Suprapubic skin (tissue), 4 donors: ENCODE measurements at regions not wholly inside any gene's neighbourhood (a gene's known extent, or its start where the extent isn't known, plus 50 kb on each side); places are given as distances from the start of the nearest gene placed in this dataset.

Source experiments
- DNase-seq, 2 donors: peaks; one replicate each; pipeline ENCODE4 v3.0.0-alpha.2; 2019; ENCODE audit warnings: low spot score in 2 of 2
- H3K27ac ChIP-seq: fragments of 200-600 bp; sonication (generic); one replicate; pipeline ENCODE4 v1.5.1; 2019
- H3K27me3 ChIP-seq: fragments of 200-600 bp; sonication (generic); one replicate; pipeline ENCODE4 v1.5.1; 2019
- H3K36me3 ChIP-seq: fragments of 200-600 bp; sonication (generic); one replicate; pipeline ENCODE4 v1.5.1; 2019
- H3K4me1 ChIP-seq: fragments of 200-600 bp; sonication (generic); one replicate; pipeline ENCODE4 v1.5.1; 2019
- H3K4me3 ChIP-seq: fragments of 200-600 bp; sonication (generic); one replicate; pipeline ENCODE4 v1.5.1; 2019; ENCODE audit warnings: mild to moderate bottlenecking
- H3K9me3 ChIP-seq: fragments of 200-600 bp; sonication (generic); one replicate; pipeline ENCODE4 v1.5.1; 2019
- EP300 ChIP-seq: sonication (generic); formaldehyde crosslinking; IDR thresholded peaks from one replicate; pipeline ENCODE4 v1.6.1; 2017; ENCODE audit warnings: antibody characterized with exemption
- POLR2A ChIP-seq, 2 donors: fragments of 450-650 bp; IDR thresholded peaks; one replicate each; pipeline ENCODE4 v1.6.1; 2017; ENCODE audit warnings: antibody characterized with exemption in 2 of 2, mild to moderate bottlenecking in 2 of 2, moderate library complexity in 2 of 2
- POLR2AphosphoS5 ChIP-seq, 3 donors: sonication (generic); formaldehyde crosslinking; IDR thresholded peaks; one replicate each; pipeline ENCODE4 v1.6.1; 2017; ENCODE audit warnings: antibody characterized with exemption in 3 of 3
- WGBS: methylation state at CpG from one replicate; pipeline ENCODE4 v1.1.5; 2018; 5-methylcytosine and 5-hydroxymethylcytosine counted together
- TF ChIP-seq, protein P1 (sequence below), 2 donors: fragments of 200-600 bp in 1 of 2; fragments of 450-650 bp in 1 of 2; sonication (generic) in 1 of 2; IDR thresholded peaks; one replicate each; pipeline ENCODE4 v1.5.1; 2016 to 2019; ENCODE audit warnings: antibody characterized with exemption in 2 of 2, mild to moderate bottlenecking in 1 of 2, moderate library complexity in 1 of 2

GRCh38 chr1:68551459-68551858 lies 54.6 kb upstream of the DEPDC1 start:
- Histone ChIP-seq H3K4me1 (no peaks in the 10 kb centered on the region), H3K27ac (no peak overlapping the region)
- TF ChIP-seq EP300 (no peak), POLR2AphosphoS5 (IDR thresholded peaks at IDR 0.05) (no peak), POLR2A (IDR thresholded peaks at IDR 0.05) (no peak)
- TF ChIP-seq, protein P1, sequence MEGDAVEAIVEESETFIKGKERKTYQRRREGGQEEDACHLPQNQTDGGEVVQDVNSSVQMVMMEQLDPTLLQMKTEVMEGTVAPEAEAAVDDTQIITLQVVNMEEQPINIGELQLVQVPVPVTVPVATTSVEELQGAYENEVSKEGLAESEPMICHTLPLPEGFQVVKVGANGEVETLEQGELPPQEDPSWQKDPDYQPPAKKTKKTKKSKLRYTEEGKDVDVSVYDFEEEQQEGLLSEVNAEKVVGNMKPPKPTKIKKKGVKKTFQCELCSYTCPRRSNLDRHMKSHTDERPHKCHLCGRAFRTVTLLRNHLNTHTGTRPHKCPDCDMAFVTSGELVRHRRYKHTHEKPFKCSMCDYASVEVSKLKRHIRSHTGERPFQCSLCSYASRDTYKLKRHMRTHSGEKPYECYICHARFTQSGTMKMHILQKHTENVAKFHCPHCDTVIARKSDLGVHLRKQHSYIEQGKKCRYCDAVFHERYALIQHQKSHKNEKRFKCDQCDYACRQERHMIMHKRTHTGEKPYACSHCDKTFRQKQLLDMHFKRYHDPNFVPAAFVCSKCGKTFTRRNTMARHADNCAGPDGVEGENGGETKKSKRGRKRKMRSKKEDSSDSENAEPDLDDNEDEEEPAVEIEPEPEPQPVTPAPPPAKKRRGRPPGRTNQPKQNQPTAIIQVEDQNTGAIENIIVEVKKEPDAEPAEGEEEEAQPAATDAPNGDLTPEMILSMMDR (IDR thresholded peaks at IDR 0.05) = no peak

DNA sequence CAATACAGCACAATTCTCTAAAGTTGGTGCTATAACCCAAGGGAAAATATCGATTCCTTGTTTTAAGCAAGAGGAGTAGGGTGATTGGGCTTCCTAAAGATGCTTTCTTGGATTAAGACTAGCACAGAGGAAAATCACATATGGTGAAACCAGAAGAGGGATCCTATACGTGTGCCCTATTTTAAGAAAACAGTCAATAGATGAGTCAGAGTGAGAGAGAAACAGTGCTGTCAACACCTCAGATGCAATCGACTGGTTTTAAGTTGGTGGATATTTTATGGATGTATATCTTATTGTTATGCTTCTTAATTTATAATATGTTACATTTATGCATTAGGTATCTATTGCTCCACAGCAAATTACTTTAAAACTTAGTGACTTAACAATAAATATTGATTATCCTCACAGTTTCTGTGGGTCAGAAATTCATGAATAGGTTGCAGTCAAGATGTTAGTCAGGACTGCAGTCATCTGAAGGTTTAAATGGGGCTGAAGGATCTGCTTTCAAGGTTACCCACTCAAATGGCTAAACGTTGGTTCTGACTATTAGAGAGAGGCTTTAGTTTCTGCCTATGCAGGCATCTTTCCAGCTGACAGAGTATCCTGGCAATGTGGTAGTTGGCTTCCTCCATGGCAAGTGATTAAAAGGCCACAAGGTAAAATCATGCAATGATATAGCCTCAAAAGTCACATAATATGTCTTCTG lies 61.6 kb upstream of the DEPDC1 start:
- no peaks in the 10 kb centered on the region for H3K4me1 ChIP-seq
- DNase-seq = no peak
- 53% methylated on average over 4 of the region's 4 CpGs for WGBS
- TF ChIP-seq, protein P1 (IDR thresholded peaks at IDR 0.05) = no peak
- TF ChIP-seq POLR2A (IDR thresholded peaks at IDR 0.05) (no peak), POLR2AphosphoS5 (IDR thresholded peaks at IDR 0.05) (no peak), EP300 (no peak)
- no peak overlapping the region for H3K27ac ChIP-seq
- no peak overlapping the region for H3K4me3 ChIP-seq
- no peaks in the 10 kb centered on the region for H3K9me3 ChIP-seq
- H3K36me3 ChIP-seq = no peaks in the 10 kb centered on the region
- no peaks in the 10 kb centered on the region for H3K27me3 ChIP-seq

More at GRCh38 chr1:68551459-68551858, 54.6 kb upstream of the DEPDC1 start:
- Histone ChIP-seq H3K4me3 (no peak overlapping the region), H3K9me3 (no peaks in the 10 kb centered on the region), H3K36me3 (no peaks in the 10 kb centered on the region), H3K27me3 (no peaks in the 10 kb centered on the region)
- DNase-seq = no peak

DNA sequence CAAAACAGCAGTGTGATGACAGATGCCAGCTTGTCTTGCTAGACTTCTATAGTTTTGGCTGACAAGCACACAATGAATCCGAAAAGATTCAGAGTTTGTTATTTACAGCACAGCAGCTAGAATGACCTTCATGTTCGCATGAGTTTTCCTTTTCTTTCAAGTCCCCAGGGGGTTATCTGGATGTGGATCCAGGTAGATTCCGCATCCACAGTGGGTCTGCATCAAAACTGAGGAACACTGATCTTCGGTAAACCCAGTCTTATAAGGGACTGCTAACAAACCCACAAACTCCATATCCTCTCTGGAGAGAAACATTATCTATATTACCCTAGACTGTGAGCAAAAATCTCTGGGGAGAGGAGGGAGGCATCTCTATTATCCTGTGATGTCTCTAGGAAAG lies 69.0 kb upstream of the DEPDC1 start:
- H3K27me3 ChIP-seq = no peaks in the 10 kb centered on the region
- H3K27ac ChIP-seq = no peak overlapping the region
- H3K4me1 ChIP-seq = no peaks in the 10 kb centered on the region
- 82% methylated on average over 4 of the region's 4 CpGs for WGBS
- no peaks in the 10 kb centered on the region for H3K36me3 ChIP-seq
- H3K9me3 ChIP-seq = no peaks in the 10 kb centered on the region
- no peak for DNase-seq
- no peak overlapping the region for H3K4me3 ChIP-seq
- no peak for TF ChIP-seq EP300
- TF ChIP-seq POLR2AphosphoS5 (IDR thresholded peaks at IDR 0.05) = no peak
- no peak for TF ChIP-seq POLR2A (IDR thresholded peaks at IDR 0.05)
- TF ChIP-seq, protein P1 (IDR thresholded peaks at IDR 0.05) = no peak

DNA sequence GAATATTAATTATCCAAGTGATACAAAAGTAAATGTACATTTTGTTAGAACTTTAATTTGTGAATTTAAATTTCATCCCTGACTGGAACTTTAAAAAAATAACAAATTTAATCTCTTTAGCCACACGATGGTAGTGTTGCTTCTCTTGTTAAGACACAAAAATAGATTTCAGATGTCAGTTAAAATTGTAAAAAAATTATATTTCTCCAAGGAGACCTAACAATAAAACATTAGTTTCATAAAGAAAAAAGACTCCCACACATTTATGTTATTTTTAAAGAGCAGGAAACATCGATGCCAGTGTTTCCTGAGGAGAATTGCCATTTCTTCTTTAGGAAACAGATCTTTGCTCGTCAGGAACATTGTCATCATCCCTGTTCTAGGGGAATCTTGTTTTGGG lies 74.0 kb upstream of the DEPDC1 start:
- TF ChIP-seq EP300 = no peak
- no peak for TF ChIP-seq POLR2A (IDR thresholded peaks at IDR 0.05)
- no peak for TF ChIP-seq POLR2AphosphoS5 (IDR thresholded peaks at IDR 0.05)
- TF ChIP-seq, protein P1 (IDR thresholded peaks at IDR 0.05) = no peak

DNA sequence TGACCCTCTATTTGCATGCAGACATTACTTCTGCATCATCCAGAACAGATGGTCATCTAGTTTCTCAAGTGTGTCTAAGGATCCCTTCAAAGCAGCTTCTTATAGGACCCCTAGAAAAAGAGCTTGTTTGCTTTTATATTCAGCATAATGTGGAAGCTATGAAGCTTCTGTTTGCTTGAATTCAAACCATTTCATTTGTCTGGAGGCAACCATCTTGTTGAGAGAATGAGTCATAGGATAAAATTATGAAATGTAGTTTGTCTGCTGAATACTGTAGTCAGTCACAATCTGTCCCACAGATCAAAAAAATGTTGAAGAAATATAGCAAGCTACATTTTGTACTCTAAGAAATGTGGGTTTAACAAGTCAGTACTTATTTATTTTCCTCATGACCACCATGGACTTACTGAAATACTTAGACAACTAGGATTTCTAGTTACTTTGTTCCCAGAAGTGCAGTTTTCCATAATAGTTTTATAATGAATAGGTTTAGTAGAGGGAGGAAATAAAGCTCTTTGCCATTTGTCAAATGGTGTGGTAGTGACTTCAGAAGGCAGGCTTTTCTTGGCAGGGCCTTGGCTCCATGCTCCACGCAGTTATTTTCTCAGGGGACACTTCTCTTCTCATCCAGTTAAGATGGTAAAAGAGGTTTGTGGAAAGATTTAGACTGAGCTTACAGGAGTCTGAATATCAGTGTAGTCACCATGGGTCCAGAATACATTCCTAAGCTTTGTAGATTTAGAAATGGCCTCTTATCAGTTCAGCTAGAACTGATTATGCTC lies 74.8 kb upstream of the DEPDC1 start:
- H3K27ac ChIP-seq = peak overlapping the region; percentile 29
- H3K27me3 ChIP-seq = no peaks in the 10 kb centered on the region
- H3K9me3 ChIP-seq = no peaks in the 10 kb centered on the region
- no peak overlapping the region for H3K4me3 ChIP-seq
- TF ChIP-seq, protein P1 (IDR thresholded peaks at IDR 0.05) = no peak
- no peak for TF ChIP-seq EP300
- TF ChIP-seq POLR2AphosphoS5 (IDR thresholded peaks at IDR 0.05) = no peak
- no peak for TF ChIP-seq POLR2A (IDR thresholded peaks at IDR 0.05)
- H3K4me1 ChIP-seq = peaks cover 12% of the 10 kb centered on the region
- DNase-seq = no peak
- no peaks in the 10 kb centered on the region for H3K36me3 ChIP-seq
- WGBS = 35% methylated on average over 1 of the region's 1 CpG

More for the DNA sequence above, 74.0 kb upstream of the DEPDC1 start:
- Histone ChIP-seq H3K27ac (no peak overlapping the region), H3K4me3 (no peak overlapping the region), H3K4me1 (peaks cover 12% of the 10 kb centered on the region), H3K9me3 (no peaks in the 10 kb centered on the region), H3K36me3 (no peaks in the 10 kb centered on the region), H3K27me3 (no peaks in the 10 kb centered on the region)
- 11% methylated on average over 3 of the region's 3 CpGs for WGBS
- no peak for DNase-seq
